ENCODE measurements at regions not wholly inside any gene's neighbourhood (a gene's known extent, or its start where the extent isn't known, plus 50 kb on each side); places are given as distances from the start of the nearest gene placed in this dataset.

- TF ChIP-seq, protein P1, sequence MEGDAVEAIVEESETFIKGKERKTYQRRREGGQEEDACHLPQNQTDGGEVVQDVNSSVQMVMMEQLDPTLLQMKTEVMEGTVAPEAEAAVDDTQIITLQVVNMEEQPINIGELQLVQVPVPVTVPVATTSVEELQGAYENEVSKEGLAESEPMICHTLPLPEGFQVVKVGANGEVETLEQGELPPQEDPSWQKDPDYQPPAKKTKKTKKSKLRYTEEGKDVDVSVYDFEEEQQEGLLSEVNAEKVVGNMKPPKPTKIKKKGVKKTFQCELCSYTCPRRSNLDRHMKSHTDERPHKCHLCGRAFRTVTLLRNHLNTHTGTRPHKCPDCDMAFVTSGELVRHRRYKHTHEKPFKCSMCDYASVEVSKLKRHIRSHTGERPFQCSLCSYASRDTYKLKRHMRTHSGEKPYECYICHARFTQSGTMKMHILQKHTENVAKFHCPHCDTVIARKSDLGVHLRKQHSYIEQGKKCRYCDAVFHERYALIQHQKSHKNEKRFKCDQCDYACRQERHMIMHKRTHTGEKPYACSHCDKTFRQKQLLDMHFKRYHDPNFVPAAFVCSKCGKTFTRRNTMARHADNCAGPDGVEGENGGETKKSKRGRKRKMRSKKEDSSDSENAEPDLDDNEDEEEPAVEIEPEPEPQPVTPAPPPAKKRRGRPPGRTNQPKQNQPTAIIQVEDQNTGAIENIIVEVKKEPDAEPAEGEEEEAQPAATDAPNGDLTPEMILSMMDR (IDR thresholded peaks at IDR 0.05) = no peak
- TF ChIP-seq POLR2A (IDR thresholded peaks at IDR 0.05) (no peak), POLR2AphosphoS5 (IDR thresholded peaks at IDR 0.05; ENCODE audit: insufficient read depth in 1 of 2, low read depth in 1 of 2) (no peak)
Measured at GRCh38 chr17:52297230-52298010, 138.9 kb upstream of the CA10 start.

All from vagina (tissue), 2 donors.